Neural cell (in vitro differentiated cells): ENCODE measurements at regions not wholly inside any gene's neighbourhood (a gene's known extent, or its start where the extent isn't known, plus 50 kb on each side); places are given as distances from the start of the nearest gene placed in this dataset.

Experiments
- H2AFZ ChIP-seq: fragments of 200-600, 300-800 bp; sonication (generic), shearing (Covaris generic); 2 replicates; pipeline ENCODE4 v1.6.0; 2014; ENCODE audit warnings: low read depth, mild to moderate bottlenecking, antibody characterized with exemption, low read length, moderate library complexity
- H3F3A ChIP-seq: fragments of 200-600 bp; shearing (Covaris generic); 2 replicates; pipeline ENCODE4 v1.6.1; 2016; ENCODE audit warnings: mild to moderate bottlenecking, moderate library complexity, mixed read lengths, antibody characterized with exemption, low read length; ENCODE audit not compliant: insufficient read depth, poor library complexity, severe bottlenecking
- H3K27ac ChIP-seq: fragments of 200-600, 300-800 bp; sonication (generic), shearing (Covaris generic); 2 replicates; pipeline ENCODE4 v1.5.1; 2014; ENCODE audit warnings: mild to moderate bottlenecking, low read length, moderate library complexity
- H3K27me3 ChIP-seq: fragments of 300-800, 200-600 bp; sonication (generic), shearing (Covaris generic); 2 replicates; pipeline ENCODE4 v1.6.0; 2014; ENCODE audit warnings: mild to moderate bottlenecking, low read depth, low read length, moderate library complexity; ENCODE audit not compliant: insufficient read depth
- H3K36me3 ChIP-seq: fragments of 300-800, 200-600 bp; sonication (generic), shearing (Covaris generic); 2 replicates; pipeline ENCODE4 v1.5.1; 2014; ENCODE audit warnings: mild to moderate bottlenecking, antibody characterized with exemption, low read length, moderate library complexity; ENCODE audit not compliant: insufficient read depth
- H3K4me2 ChIP-seq: fragments of 300-800, 200-600 bp; sonication (generic), shearing (Covaris generic); 2 replicates; pipeline ENCODE4 v1.6.0; 2014; ENCODE audit warnings: mild to moderate bottlenecking, low read length
- H3K4me3 ChIP-seq: fragments of 300-800, 200-600 bp; sonication (generic), shearing (Covaris generic); 2 replicates; pipeline ENCODE4 v1.5.1; 2014; ENCODE audit warnings: mild to moderate bottlenecking, low read length, moderate library complexity
- H3K79me2 ChIP-seq: fragments of 200-600 bp; shearing (Covaris generic); replicated peaks from 2 replicates; pipeline ENCODE4 v1.6.0; 2014; ENCODE audit warnings: mild to moderate bottlenecking, low read length, moderate library complexity; ENCODE audit not compliant: insufficient read depth
- H3K9ac ChIP-seq: fragments of 300-800, 200-600 bp; sonication (generic), shearing (Covaris generic); 2 replicates; pipeline ENCODE4 v1.6.1; 2016; ENCODE audit warnings: mild to moderate bottlenecking, low read length, mixed read lengths
- H3K9me2 ChIP-seq: fragments of 200-600 bp; shearing (Covaris generic); 2 replicates; pipeline ENCODE4 v1.6.1; 2016; ENCODE audit warnings: mild to moderate bottlenecking, low read length, mixed read lengths; ENCODE audit not compliant: insufficient read depth
- H3K9me3 ChIP-seq: fragments of 200-600, 300-800 bp; sonication (generic), shearing (Covaris generic); 2 replicates; pipeline ENCODE4 v1.6.1; 2016; ENCODE audit warnings: mild to moderate bottlenecking, mixed run types, low read length, moderate library complexity, mixed read lengths
- H4K20me1 ChIP-seq: fragments of 200-600 bp; shearing (Covaris generic); 2 replicates; pipeline ENCODE4 v1.6.1; 2016; ENCODE audit warnings: mild to moderate bottlenecking, mixed run types; ENCODE audit not compliant: insufficient read depth
- CTCF ChIP-seq: fragments of 450-650 bp; IDR thresholded peaks from 2 replicates; pipeline ENCODE4 v1.5.1; 2014; ENCODE audit warnings: antibody characterized with exemption, mild to moderate bottlenecking, moderate library complexity; ENCODE audit not compliant: poor library complexity, severe bottlenecking
- EP300 ChIP-seq: fragments of 450-650 bp; conservative IDR thresholded peaks from 2 replicates; pipeline ENCODE4 v1.6.1; 2014; ENCODE audit warnings: antibody characterized with exemption, mild to moderate bottlenecking, moderate library complexity; ENCODE audit not compliant: poor library complexity, severe bottlenecking
- EZH2 ChIP-seq: fragments of 200-600, 300-800 bp; shearing (Covaris generic), sonication (generic); IDR thresholded peaks from 2 replicates; pipeline ENCODE4 v1.6.1; 2014; ENCODE audit warnings: antibody characterized with exemption, low read length, borderline replicate concordance, mild to moderate bottlenecking; ENCODE audit not compliant: insufficient read depth, poor library complexity, severe bottlenecking
- MXI1 ChIP-seq: fragments of 450-650 bp; conservative IDR thresholded peaks from 2 replicates; pipeline ENCODE4 v1.6.1; 2014; ENCODE audit warnings: antibody characterized with exemption, mild to moderate bottlenecking; ENCODE audit not compliant: poor library complexity, severe bottlenecking
- POLR2AphosphoS5 ChIP-seq: IDR thresholded peaks from 2 replicates; pipeline ENCODE4 v1.6.1; 2012
- RAD21 ChIP-seq: fragments of 450-650 bp; conservative IDR thresholded peaks from 2 replicates; pipeline ENCODE4 v1.6.1; 2014; ENCODE audit warnings: antibody characterized with exemption, mild to moderate bottlenecking, moderate library complexity
- SMC3 ChIP-seq: fragments of 450-650 bp; conservative IDR thresholded peaks from 2 replicates; pipeline ENCODE4 v1.6.1; 2014; ENCODE audit warnings: antibody characterized with exemption, mild to moderate bottlenecking, moderate library complexity; ENCODE audit not compliant: poor library complexity
- TAF1 ChIP-seq: IDR thresholded peaks from 2 replicates; pipeline ENCODE4 v1.6.1; 2012; ENCODE audit warnings: low read depth
- TF ChIP-seq, protein P1 (sequence below): IDR thresholded peaks from 2 replicates; pipeline ENCODE4 v1.6.1; 2012; ENCODE audit warnings: borderline replicate concordance

DNA sequence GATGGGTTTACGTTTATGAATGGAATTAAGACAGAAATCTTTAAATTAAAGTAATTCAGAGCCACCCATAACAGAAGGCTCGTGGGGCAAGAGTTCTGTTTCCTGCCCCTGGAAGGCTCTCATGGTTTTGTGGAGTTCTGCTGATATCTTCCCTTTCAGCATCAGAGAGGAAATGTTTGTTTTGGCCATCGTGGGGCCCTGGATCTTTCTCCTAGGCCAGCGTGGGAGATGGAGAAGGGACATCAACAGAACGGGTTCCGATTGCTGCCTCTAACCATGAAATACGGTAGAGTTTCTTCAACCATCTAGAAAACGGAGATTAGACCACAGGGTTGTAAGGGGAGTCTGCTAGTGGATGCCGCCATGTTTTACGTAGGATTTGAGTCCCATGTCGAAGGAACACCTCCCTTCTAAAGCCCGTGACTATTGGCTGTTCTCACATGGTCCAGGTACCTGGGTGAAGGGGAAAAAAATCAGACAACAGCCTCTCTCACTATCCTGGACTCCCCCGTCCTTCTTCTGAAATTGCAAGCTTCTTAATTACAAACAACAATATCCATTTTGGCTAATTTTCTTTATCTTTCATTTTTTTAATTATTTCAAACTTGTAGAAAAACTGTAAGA, 169.1 kb upstream of the CELF2 start:
- Histone ChIP-seq H3K4me2 (no peak overlapping the region), H2AFZ (no peak overlapping the region), H3K4me3 (no peak overlapping the region), H3K9me2 (no peaks in the 10 kb centered on the region), H3K27ac (no peak overlapping the region), H3K36me3 (no peaks in the 10 kb centered on the region), H3K9me3 (no peaks in the 10 kb centered on the region), H3K27me3 (no peaks in the 10 kb centered on the region), H4K20me1 (no peaks in the 10 kb centered on the region), H3K79me2 (no peaks in the 10 kb centered on the region), H3K9ac (no peak overlapping the region), H3F3A (no peaks in the 10 kb centered on the region)
- no peak for TF ChIP-seq EP300
- TF ChIP-seq CTCF, result no peak
- no peak for TF ChIP-seq MXI1
- TF ChIP-seq SMC3, result no peak
- no peak for TF ChIP-seq POLR2AphosphoS5
- TF ChIP-seq, protein P1, sequence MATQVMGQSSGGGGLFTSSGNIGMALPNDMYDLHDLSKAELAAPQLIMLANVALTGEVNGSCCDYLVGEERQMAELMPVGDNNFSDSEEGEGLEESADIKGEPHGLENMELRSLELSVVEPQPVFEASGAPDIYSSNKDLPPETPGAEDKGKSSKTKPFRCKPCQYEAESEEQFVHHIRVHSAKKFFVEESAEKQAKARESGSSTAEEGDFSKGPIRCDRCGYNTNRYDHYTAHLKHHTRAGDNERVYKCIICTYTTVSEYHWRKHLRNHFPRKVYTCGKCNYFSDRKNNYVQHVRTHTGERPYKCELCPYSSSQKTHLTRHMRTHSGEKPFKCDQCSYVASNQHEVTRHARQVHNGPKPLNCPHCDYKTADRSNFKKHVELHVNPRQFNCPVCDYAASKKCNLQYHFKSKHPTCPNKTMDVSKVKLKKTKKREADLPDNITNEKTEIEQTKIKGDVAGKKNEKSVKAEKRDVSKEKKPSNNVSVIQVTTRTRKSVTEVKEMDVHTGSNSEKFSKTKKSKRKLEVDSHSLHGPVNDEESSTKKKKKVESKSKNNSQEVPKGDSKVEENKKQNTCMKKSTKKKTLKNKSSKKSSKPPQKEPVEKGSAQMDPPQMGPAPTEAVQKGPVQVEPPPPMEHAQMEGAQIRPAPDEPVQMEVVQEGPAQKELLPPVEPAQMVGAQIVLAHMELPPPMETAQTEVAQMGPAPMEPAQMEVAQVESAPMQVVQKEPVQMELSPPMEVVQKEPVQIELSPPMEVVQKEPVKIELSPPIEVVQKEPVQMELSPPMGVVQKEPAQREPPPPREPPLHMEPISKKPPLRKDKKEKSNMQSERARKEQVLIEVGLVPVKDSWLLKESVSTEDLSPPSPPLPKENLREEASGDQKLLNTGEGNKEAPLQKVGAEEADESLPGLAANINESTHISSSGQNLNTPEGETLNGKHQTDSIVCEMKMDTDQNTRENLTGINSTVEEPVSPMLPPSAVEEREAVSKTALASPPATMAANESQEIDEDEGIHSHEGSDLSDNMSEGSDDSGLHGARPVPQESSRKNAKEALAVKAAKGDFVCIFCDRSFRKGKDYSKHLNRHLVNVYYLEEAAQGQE, result no peak
- TF ChIP-seq RAD21, result no peak
- TF ChIP-seq EZH2, result no peak
- TF ChIP-seq TAF1, result no peak

DNA sequence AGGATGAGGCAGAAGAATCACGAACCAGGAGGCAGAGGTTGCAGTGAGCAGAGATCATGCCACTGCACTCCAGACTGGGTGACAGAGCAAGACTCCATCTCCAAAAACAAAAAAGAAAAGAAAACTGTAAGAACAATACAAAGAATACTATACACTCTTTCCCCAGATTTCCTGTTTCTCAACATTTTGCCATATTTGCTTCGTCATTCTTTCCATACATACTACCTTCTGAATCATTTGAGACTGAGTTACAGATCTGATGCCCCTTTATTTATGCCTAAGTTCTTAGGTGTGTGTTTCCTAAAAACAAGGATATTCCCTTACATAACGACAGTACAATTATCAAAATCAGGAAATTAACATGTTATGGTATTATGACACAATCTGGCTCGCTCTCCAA, 168.4 kb upstream of the CELF2 start:
- no peak overlapping the region for H2AFZ ChIP-seq
- H3K27me3 ChIP-seq, result no peaks in the 10 kb centered on the region
- H3K9ac ChIP-seq, result no peak overlapping the region
- no peaks in the 10 kb centered on the region for H4K20me1 ChIP-seq
- H3K9me3 ChIP-seq, result no peaks in the 10 kb centered on the region
- H3F3A ChIP-seq, result no peaks in the 10 kb centered on the region
- no peaks in the 10 kb centered on the region for H3K9me2 ChIP-seq
- no peak overlapping the region for H3K27ac ChIP-seq
- no peak overlapping the region for H3K4me3 ChIP-seq
- no peaks in the 10 kb centered on the region for H3K79me2 ChIP-seq
- TF ChIP-seq TAF1 (no peak), EZH2 (no peak), MXI1 (no peak), RAD21 (no peak)
- no peaks in the 10 kb centered on the region for H3K36me3 ChIP-seq
- no peak overlapping the region for H3K4me2 ChIP-seq
